ENCODE measurements at regions not wholly inside any gene's neighbourhood (a gene's known extent, or its start where the extent isn't known, plus 50 kb on each side); places are given as distances from the start of the nearest gene placed in this dataset.

DNA sequence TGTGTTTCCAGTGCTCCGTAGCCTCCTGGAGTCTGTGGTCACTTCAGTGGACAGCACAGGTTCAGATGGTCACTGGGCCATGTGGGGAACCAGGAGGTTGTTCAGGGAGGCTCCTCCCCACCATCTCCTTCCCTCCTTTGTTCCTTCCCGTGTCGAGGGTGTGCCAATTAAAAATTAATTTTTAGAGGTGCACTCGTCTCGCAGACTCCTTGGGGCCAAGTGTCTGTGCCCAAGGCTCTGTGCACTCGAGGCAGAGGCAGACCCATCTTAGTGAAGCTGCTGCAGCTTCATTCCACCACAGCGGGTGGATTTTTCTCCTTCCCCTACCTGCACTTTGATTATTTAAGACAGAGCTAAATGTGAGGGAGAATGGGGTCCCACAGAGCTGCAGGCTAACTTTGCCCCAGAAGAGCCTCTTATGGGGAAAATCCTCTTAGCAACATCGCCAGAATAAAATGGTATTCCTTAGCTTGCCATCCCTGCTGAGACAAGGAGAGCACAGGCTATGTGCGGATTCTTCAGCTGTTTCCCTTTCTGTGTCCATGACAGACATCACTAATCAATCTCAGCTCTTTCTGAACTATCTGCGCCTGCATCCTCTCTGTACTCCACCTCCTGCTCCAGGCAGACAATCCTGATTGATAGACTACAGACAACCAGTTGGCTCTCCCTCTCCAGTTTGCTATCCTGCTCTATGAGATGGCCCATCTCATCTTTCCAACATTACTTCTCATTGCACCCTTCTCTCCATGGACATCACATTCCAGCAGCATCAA is 159.5 kb downstream of the VRK1 start:
- FAIRE-seq (no peak), DNase-seq (ENCODE audit: insufficient read length, low spot score) (no peak)
- no peak for TF ChIP-seq POLR2AphosphoS5 (IDR thresholded peaks at IDR 0.05; ENCODE audit: low read depth, low read length)
- no peak for TF ChIP-seq POLR2A (IDR thresholded peaks at IDR 0.05; ENCODE audit: low read depth, low read length)
- TF ChIP-seq TAF1 (IDR thresholded peaks at IDR 0.05; ENCODE audit: low read depth, low read length) = no peak
- TF ChIP-seq SPI1 (IDR thresholded peaks at IDR 0.05; ENCODE audit: low read depth, low read length) = no peak
- no peak for TF ChIP-seq PAX5 (IDR thresholded peaks at IDR 0.05; ENCODE audit: insufficient read depth, low read length, severe bottlenecking)
- TF ChIP-seq POU2F2 (IDR thresholded peaks at IDR 0.05; ENCODE audit: low read depth, low read length) = no peak

DNA sequence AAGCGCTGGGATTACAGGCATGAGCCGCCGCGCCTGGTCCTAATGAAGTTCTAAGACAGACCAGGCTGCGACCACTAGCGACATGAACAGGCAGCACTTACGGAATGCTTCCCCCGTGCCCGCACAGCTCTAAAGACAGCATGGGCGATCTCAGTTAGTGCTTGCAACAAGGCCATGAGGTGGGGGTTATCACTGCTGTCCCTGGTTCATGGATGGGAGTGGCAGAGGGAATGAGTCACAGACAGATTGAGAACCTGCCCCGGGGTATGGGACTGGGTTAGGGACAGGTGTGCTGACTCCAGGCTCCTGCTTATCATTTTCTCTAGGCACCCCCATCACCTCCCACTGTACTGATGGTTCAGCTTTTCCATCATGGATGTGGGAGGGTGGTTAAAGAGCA is 160.9 kb downstream of the VRK1 start:
- TF ChIP-seq POU2F2 (IDR thresholded peaks at IDR 0.05; ENCODE audit: low read depth, low read length) (no peak), POLR2AphosphoS5 (IDR thresholded peaks at IDR 0.05; ENCODE audit: low read depth, low read length) (no peak), TAF1 (IDR thresholded peaks at IDR 0.05; ENCODE audit: low read depth, low read length) (no peak), PAX5 (IDR thresholded peaks at IDR 0.05; ENCODE audit: insufficient read depth, low read length, severe bottlenecking) (no peak), SPI1 (IDR thresholded peaks at IDR 0.05; ENCODE audit: low read depth, low read length) (no peak), POLR2A (IDR thresholded peaks at IDR 0.05; ENCODE audit: low read depth, low read length) (no peak)
- DNase-seq (ENCODE audit: insufficient read length, low spot score) = no peak
- FAIRE-seq = no peak

DNA sequence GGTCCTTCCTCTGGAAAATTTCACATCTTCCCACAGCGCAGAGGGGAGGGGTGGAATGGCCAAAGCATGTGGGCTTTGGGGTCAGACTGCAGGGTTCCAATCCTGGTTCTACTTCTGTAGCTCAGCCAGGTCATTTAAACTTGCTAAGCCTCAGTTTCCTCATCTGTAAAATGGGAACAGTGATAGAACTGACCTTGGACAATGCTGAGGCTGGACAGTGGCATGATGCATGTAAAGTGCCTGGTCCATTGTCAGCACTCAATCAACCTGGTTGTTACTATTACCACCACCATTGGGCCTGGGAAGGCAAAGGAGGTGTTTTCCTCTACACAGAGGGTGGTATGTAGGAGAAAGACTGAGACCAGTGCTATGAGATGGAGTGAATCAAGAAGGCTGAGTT is 162.8 kb downstream of the VRK1 start:
- DNase-seq (ENCODE audit: insufficient read length, low spot score) (no peak), FAIRE-seq (no peak)
- no peak for TF ChIP-seq POU2F2 (IDR thresholded peaks at IDR 0.05; ENCODE audit: low read depth, low read length)
- TF ChIP-seq PAX5 (IDR thresholded peaks at IDR 0.05; ENCODE audit: insufficient read depth, low read length, severe bottlenecking) = no peak
- no peak for TF ChIP-seq POLR2A (IDR thresholded peaks at IDR 0.05; ENCODE audit: low read depth, low read length)

GRCh38 chr14:96960598-96961116 is 163.5 kb downstream of the VRK1 start:
- DNase-seq (ENCODE audit: insufficient read length, low spot score) = no peak
- TF ChIP-seq POLR2AphosphoS5 (IDR thresholded peaks at IDR 0.05; ENCODE audit: low read depth, low read length) = no peak
- TF ChIP-seq SPI1 (IDR thresholded peaks at IDR 0.05; ENCODE audit: low read depth, low read length) = no peak
- TF ChIP-seq PAX5 (IDR thresholded peaks at IDR 0.05; ENCODE audit: insufficient read depth, low read length, severe bottlenecking) = no peak
- TF ChIP-seq POU2F2 (IDR thresholded peaks at IDR 0.05; ENCODE audit: low read depth, low read length) = no peak
- no peak for TF ChIP-seq TAF1 (IDR thresholded peaks at IDR 0.05; ENCODE audit: low read depth, low read length)
- no peak for TF ChIP-seq POLR2A (IDR thresholded peaks at IDR 0.05; ENCODE audit: low read depth, low read length)
- no peak for FAIRE-seq

- TF ChIP-seq SPI1 (IDR thresholded peaks at IDR 0.05; ENCODE audit: low read depth, low read length) (no peak), PAX5 (IDR thresholded peaks at IDR 0.05; ENCODE audit: insufficient read depth, low read length, severe bottlenecking) (no peak)
- FAIRE-seq (no peak), DNase-seq (ENCODE audit: insufficient read length, low spot score) (no peak)
These were observed 164.7 kb downstream of the VRK1 start for GRCh38 chr14:96961895-96962294.

DNA sequence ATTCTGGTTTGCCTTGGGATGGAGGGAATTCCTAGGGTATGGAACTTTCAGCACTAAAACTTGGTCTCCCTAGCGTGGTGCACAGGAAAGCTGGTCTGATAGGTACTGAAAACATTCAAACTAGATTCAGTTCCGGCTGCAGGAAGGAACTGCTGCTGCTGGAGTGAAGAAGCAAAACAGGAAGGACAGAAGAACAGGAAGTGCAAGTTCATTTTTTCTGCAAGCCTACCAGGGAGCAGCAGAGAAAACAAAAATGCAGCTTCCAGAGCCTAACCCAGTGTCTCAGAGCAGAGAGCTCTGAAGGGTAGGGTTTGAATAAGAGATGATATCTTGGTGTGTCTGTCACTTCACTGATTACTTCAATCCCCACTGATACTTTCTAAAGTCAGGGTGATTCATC is 165.2 kb downstream of the VRK1 start:
- DNase-seq (ENCODE audit: insufficient read length, low spot score) = no peak
- TF ChIP-seq SPI1 (IDR thresholded peaks at IDR 0.05; ENCODE audit: low read depth, low read length) = peak; percentile 72
- no peak for TF ChIP-seq PAX5 (IDR thresholded peaks at IDR 0.05; ENCODE audit: insufficient read depth, low read length, severe bottlenecking)
- no peak for TF ChIP-seq TAF1 (IDR thresholded peaks at IDR 0.05; ENCODE audit: low read depth, low read length)
- no peak for TF ChIP-seq POLR2AphosphoS5 (IDR thresholded peaks at IDR 0.05; ENCODE audit: low read depth, low read length)
- TF ChIP-seq POLR2A (IDR thresholded peaks at IDR 0.05; ENCODE audit: low read depth, low read length) = no peak
- no peak for TF ChIP-seq POU2F2 (IDR thresholded peaks at IDR 0.05; ENCODE audit: low read depth, low read length)
- FAIRE-seq = no peak

DNA sequence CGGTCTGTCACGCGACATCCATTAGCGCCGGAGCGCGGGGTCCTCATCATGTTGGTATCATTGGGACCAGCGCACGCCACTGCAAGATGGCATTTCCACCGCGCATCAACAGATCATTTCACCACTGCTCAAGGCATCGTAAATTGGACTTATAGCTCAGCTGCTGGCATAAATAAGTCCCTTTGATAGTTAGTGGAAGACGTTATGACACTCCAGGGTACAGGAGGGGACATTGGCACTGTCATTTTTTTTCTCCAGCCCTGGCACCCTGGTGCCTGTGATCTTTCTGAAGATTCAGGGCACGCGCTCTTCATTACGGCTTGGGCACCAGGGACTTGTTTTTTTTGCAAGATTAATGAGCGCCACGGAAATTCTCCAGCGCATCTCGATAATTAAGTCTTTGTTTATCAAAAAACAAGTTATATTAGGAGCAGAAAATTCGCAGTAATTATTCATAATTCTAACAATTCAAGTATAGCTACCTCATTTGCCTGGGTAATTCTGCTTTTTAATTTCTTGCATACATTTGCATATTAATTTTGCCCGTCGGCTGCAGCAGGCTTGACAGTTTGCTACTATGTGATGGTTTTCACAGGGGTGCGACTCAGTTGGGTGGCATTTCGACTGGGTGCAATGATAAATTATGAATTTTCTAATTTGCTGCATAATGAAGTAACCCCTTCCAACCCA is 167.7 kb downstream of the VRK1 start:
- no peak for TF ChIP-seq SPI1 (IDR thresholded peaks at IDR 0.05; ENCODE audit: low read depth, low read length)
- TF ChIP-seq PAX5 (IDR thresholded peaks at IDR 0.05; ENCODE audit: insufficient read depth, low read length, severe bottlenecking) = no peak
- no peak for TF ChIP-seq TAF1 (IDR thresholded peaks at IDR 0.05; ENCODE audit: low read depth, low read length)
- no peak for TF ChIP-seq POLR2A (IDR thresholded peaks at IDR 0.05; ENCODE audit: low read depth, low read length)
- TF ChIP-seq POLR2AphosphoS5 (IDR thresholded peaks at IDR 0.05; ENCODE audit: low read depth, low read length) = no peak
- no peak for TF ChIP-seq POU2F2 (IDR thresholded peaks at IDR 0.05; ENCODE audit: low read depth, low read length)
- DNase-seq (ENCODE audit: insufficient read length, low spot score) (no peak), FAIRE-seq (no peak)

DNA sequence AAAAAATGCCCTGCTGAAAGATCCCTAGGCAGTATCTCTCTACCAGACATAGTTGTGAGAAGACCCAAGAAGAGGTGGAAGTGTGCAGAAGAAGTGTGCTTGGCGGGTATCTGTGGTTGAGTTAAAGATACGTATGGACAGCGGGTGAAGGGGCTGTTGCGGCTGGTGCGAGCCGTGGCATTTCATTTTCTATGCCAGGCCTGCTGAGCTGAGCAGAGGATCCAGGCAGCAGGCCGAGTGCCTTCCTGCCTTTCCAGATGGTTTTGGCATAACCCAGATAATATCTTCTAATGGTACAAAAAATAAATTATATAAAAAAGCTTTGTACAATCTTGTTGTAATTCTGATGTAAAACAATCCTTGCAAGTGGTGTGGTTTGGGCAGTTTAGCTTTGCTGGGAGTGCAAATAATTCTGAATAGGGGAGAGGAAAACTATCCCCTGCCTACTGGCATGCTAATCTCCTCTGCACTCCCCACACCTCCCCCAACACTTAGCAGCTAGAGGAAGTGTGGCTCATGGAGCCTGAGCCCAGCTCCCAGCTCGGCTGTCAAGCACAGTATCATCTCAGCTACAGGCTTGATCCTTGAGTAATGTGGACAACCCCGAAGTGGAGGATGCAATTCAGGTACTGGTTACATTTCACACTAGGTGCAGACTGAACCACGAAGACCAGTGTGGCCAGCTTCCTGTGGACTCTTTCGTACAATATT is 168.9 kb downstream of the VRK1 start:
- FAIRE-seq (no peak), DNase-seq (ENCODE audit: insufficient read length, low spot score) (no peak)
- TF ChIP-seq POLR2AphosphoS5 (IDR thresholded peaks at IDR 0.05; ENCODE audit: low read depth, low read length) = no peak
- no peak for TF ChIP-seq SPI1 (IDR thresholded peaks at IDR 0.05; ENCODE audit: low read depth, low read length)
- no peak for TF ChIP-seq PAX5 (IDR thresholded peaks at IDR 0.05; ENCODE audit: insufficient read depth, low read length, severe bottlenecking)

DNA sequence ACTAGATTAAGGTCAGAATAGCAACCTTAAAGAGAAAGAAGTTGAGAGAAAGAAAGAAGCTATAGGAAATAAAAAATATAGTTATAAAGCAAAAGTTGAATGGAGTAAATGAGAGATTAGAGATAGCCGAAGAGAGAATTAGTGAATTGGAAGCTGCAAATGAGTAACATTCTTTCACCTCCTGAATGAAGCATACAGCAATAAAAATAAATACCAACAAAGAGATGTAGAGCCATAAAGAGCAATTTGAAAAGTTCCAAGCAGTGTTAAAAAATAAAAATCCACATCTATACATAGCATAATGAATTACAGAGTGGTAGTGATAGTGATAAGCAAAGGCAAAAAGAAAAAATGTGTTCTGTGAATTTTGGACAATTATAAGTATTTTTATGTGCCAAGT is 177.9 kb downstream of the VRK1 start:
- no peak for TF ChIP-seq POU2F2 (IDR thresholded peaks at IDR 0.05; ENCODE audit: low read depth, low read length)
- no peak for TF ChIP-seq SPI1 (IDR thresholded peaks at IDR 0.05; ENCODE audit: low read depth, low read length)
- DNase-seq (ENCODE audit: insufficient read length, low spot score) (no peak), FAIRE-seq (no peak)

Measured in GM12891 (cell line).